ENCODE measurements at regions not wholly inside any gene's neighbourhood (a gene's known extent, or its start where the extent isn't known, plus 50 kb on each side); places are given as distances from the start of the nearest gene placed in this dataset.

GRCh38 chr9:129275626-129276247, 97.7 kb upstream of the IER5L start:
- DNase-seq = no peak

GRCh38 chr9:129273941-129274684, 96.1 kb upstream of the IER5L start:
- DNase-seq = no peak

GRCh38 chr9:129273136-129273895, 95.3 kb upstream of the IER5L start:
- DNase-seq = no peak

- no peak for DNase-seq
These were observed 94.4 kb upstream of the IER5L start for GRCh38 chr9:129272348-129273025.

- no peak for DNase-seq
These were observed 92.9 kb upstream of the IER5L start for GRCh38 chr9:129270903-129271431.

GRCh38 chr9:129270205-129270604, 92.1 kb upstream of the IER5L start:
- no peak for DNase-seq

GRCh38 chr9:129267141-129267540, 89.1 kb upstream of the IER5L start:
- no peak for DNase-seq

- DNase-seq = no peak
These were observed 88.5 kb upstream of the IER5L start for GRCh38 chr9:129266536-129266935.

- DNase-seq = no peak
These were observed 86.3 kb upstream of the IER5L start for GRCh38 chr9:129264388-129264787.

- no peak for DNase-seq
These were observed 85.8 kb upstream of the IER5L start for GRCh38 chr9:129263836-129264235.

- no peak for DNase-seq
These were observed 84.2 kb upstream of the IER5L start for GRCh38 chr9:129262261-129262660.

- no peak for DNase-seq
These were observed 81.3 kb upstream of the IER5L start for GRCh38 chr9:129259375-129259774.

- DNase-seq = no peak
These were observed 80.8 kb upstream of the IER5L start for GRCh38 chr9:129258823-129259301.

GRCh38 chr9:129258124-129258822, 80.2 kb upstream of the IER5L start:
- DNase-seq = peak; percentile 32

GRCh38 chr9:129256959-129257713, 79.1 kb upstream of the IER5L start:
- DNase-seq = no peak

- no peak for DNase-seq
These were observed 76.7 kb upstream of the IER5L start for GRCh38 chr9:129254566-129255287.

GRCh38 chr9:129253803-129254381, 75.8 kb upstream of the IER5L start:
- no peak for DNase-seq

GRCh38 chr9:129252937-129253802, 75.1 kb upstream of the IER5L start:
- DNase-seq = no peak

GRCh38 chr9:129250786-129251185, 72.7 kb upstream of the IER5L start:
- DNase-seq = no peak
